ENCODE measurements at regions not wholly inside any gene's neighbourhood (a gene's known extent, or its start where the extent isn't known, plus 50 kb on each side); places are given as distances from the start of the nearest gene placed in this dataset.

DNA sequence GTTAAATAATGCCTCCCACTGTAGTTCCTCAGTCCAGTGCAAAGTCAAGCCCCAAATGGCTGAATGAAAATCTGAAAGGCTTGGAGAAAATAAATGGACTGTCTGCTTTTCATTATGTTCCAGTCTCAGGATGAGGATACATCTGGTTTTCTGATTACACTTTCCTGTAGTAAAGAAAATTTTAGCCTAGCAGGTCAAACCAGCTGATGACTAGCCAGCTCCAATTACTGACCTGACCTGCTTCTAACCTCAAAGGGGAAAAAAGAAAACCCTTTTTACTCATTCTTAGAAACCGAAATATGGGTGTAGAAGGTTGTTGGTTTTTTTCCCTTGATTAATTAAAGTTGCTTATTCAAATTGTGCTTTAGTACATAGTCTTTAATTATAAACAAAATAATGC lies 418.4 kb downstream of the EFNB2 start:
- TF ChIP-seq, protein P1, sequence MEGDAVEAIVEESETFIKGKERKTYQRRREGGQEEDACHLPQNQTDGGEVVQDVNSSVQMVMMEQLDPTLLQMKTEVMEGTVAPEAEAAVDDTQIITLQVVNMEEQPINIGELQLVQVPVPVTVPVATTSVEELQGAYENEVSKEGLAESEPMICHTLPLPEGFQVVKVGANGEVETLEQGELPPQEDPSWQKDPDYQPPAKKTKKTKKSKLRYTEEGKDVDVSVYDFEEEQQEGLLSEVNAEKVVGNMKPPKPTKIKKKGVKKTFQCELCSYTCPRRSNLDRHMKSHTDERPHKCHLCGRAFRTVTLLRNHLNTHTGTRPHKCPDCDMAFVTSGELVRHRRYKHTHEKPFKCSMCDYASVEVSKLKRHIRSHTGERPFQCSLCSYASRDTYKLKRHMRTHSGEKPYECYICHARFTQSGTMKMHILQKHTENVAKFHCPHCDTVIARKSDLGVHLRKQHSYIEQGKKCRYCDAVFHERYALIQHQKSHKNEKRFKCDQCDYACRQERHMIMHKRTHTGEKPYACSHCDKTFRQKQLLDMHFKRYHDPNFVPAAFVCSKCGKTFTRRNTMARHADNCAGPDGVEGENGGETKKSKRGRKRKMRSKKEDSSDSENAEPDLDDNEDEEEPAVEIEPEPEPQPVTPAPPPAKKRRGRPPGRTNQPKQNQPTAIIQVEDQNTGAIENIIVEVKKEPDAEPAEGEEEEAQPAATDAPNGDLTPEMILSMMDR (conservative IDR thresholded peaks at IDR 0.05 in 1 of 2, IDR thresholded peaks at IDR 0.05 in 1 of 2; ENCODE audit: extremely low read depth in 1 of 2, insufficient read depth in 1 of 2, low read depth in 1 of 2, low read length in 2 of 2) = no peak
- TF ChIP-seq EZH2 (IDR thresholded peaks at IDR 0.05; ENCODE audit: borderline replicate concordance, low read length) = no peak

Measured in mammary epithelial cell (primary cell).